CD4-positive, alpha-beta memory T cell (primary cell): ENCODE measurements at regions not wholly inside any gene's neighbourhood (a gene's known extent, or its start where the extent isn't known, plus 50 kb on each side); places are given as distances from the start of the nearest gene placed in this dataset.

Source experiments
- CTCF ChIA-PET: fragments of 350-600 bp; sonication (Branson Sonifier 250); formaldehyde crosslinking; loops from one replicate; lab custom pipeline; 2021; ENCODE audit warnings: inconsistent platforms; ENCODE audit not compliant: partially characterized antibody; lab: Charles Lee
- POLR2A ChIA-PET: fragments of 350-600 bp; sonication (Branson Sonifier 250); formaldehyde crosslinking; loops from one replicate; lab custom pipeline; 2021; ENCODE audit not compliant: partially characterized antibody; lab: Charles Lee
- DNase-seq, 5 donors: peaks; one replicate each; pipeline versions ENCODE4 v3.0.0 to v3.0.0-alpha.2; 2020 to 2022; ENCODE audit warnings: mixed read lengths in 1 of 5
- H3K27ac ChIP-seq: one replicate; pipeline ENCODE4 v1.7.0; 2013; ENCODE audit warnings: low read depth, low read length
- H3K27me3 ChIP-seq: 2 replicates; pipeline ENCODE4 v1.7.0; 2013; ENCODE audit warnings: mild to moderate bottlenecking, low read length, moderate library complexity; ENCODE audit not compliant: insufficient read depth
- H3K36me3 ChIP-seq: 2 replicates; pipeline ENCODE4 v1.7.0; 2013; ENCODE audit warnings: mild to moderate bottlenecking, low read length, moderate library complexity; ENCODE audit not compliant: insufficient read depth
- H3K4me1 ChIP-seq: 2 replicates; pipeline ENCODE4 v1.7.0; 2013; ENCODE audit warnings: mild to moderate bottlenecking, low read length, moderate library complexity; ENCODE audit not compliant: insufficient read depth
- H3K4me3 ChIP-seq, 2 donors: one replicate each; pipeline ENCODE4 v1.7.0; 2013; ENCODE audit warnings: low read length in 2 of 2, mild to moderate bottlenecking in 1 of 2
- H3K9me3 ChIP-seq, 2 donors: one replicate each; pipeline ENCODE4 v1.7.0; 2013; ENCODE audit warnings: low read length in 2 of 2, control low read depth in 1 of 2; ENCODE audit not compliant: control insufficient read depth in 1 of 2
- H3K27ac Mint-ChIP-seq, 7 donors: one replicate each; pipeline ENCODE4 v1.8.0; 2020 to 2021; ENCODE audit warnings: mixed read lengths in 7 of 7, mild to moderate bottlenecking in 6 of 7, inconsistent platforms in 3 of 7, moderate library complexity in 3 of 7
- H3K27me3 Mint-ChIP-seq, 2 donors: one replicate each; pipeline ENCODE4 v1.8.0; 2020 to 2021; ENCODE audit warnings: mixed read lengths in 2 of 2
- H3K36me3 Mint-ChIP-seq, 2 donors: one replicate each; pipeline ENCODE4 v1.8.0; 2020 to 2021; ENCODE audit warnings: mixed read lengths in 2 of 2, inconsistent platforms in 1 of 2, mild to moderate bottlenecking in 1 of 2
- H3K4me1 Mint-ChIP-seq, 4 donors: one replicate each; pipeline ENCODE4 v1.8.0; 2020 to 2021; ENCODE audit warnings: mixed read lengths in 4 of 4, mild to moderate bottlenecking in 1 of 4
- H3K4me3 Mint-ChIP-seq, 8 donors: one replicate each; pipeline ENCODE4 v1.8.0; 2020 to 2021; ENCODE audit warnings: mixed read lengths in 8 of 8, mild to moderate bottlenecking in 7 of 8, moderate library complexity in 6 of 8, inconsistent platforms in 3 of 8
- H3K9me3 Mint-ChIP-seq, 8 donors: one replicate each; pipeline ENCODE4 v1.8.0; 2020 to 2021; ENCODE audit warnings: mixed read lengths in 8 of 8, mild to moderate bottlenecking in 5 of 8, inconsistent platforms in 3 of 8, moderate library complexity in 1 of 8
- intact Hi-C: fragments of 100-400 bp; cut with micrococcal nuclease; formaldehyde crosslinking; loops from one replicate; pipeline ENCODE4 v1.15.1; 2023

GRCh38 chr3:15851735-15852134 lies 54.0 kb upstream of the ANKRD28 start:
- Mint-ChIP-seq H3K27me3 (no peaks in the 10 kb centered on the region), H3K4me1 (peaks cover 25 to 48% (median 34%) of the 10 kb centered on the region in 4 donors), H3K36me3 (peaks cover 12 to 20% of the 10 kb centered on the region in 2 donors), H3K9me3 (peaks cover 0 to 3% (median 0%) of the 10 kb centered on the region in 8 donors), H3K27ac (peak overlapping the region in 1 of 7 donors; percentile 65), H3K4me3 (no peak overlapping the region)
- intact Hi-C loops = no loop called here
- Histone ChIP-seq H3K27ac (no peak overlapping the region), H3K36me3 (no peaks in the 10 kb centered on the region), H3K4me1 (no peaks in the 10 kb centered on the region), H3K4me3 (no peak overlapping the region), H3K27me3 (no peaks in the 10 kb centered on the region), H3K9me3 (no peaks in the 10 kb centered on the region)
- ChIA-PET POLR2A (no interaction called here), CTCF (no interaction called here)
- DNase-seq = no peak

GRCh38 chr3:15858547-15859506 lies 61.0 kb upstream of the ANKRD28 start:
- intact Hi-C loops = loop anchor here (1.0 to 5.0 kb wide), 2 partner anchors 257 to 432 kb away; partner anchors contain the start of genes BTD, EAF1, HACL1 and METTL6
- no peaks in the 10 kb centered on the region for H3K27me3 Mint-ChIP-seq
- CTCF ChIA-PET = no interaction called here
- H3K4me1 Mint-ChIP-seq = peaks cover 23 to 59% (median 35%) of the 10 kb centered on the region in 4 donors
- peaks cover 20% of the 10 kb centered on the region for H3K4me1 ChIP-seq
- peak overlapping the region; percentile 78 to 97 (median 91) for H3K4me3 Mint-ChIP-seq
- peak overlapping the region; percentile 82 to 97 (median 88) for H3K27ac Mint-ChIP-seq
- DNase-seq = peak; percentile 65 to 81 (median 71)
- peaks cover 6 to 8% of the 10 kb centered on the region in 2 donors for H3K36me3 Mint-ChIP-seq
- H3K4me3 ChIP-seq = peak overlapping the region in 1 of 2 donors; percentile 71
- no peaks in the 10 kb centered on the region for H3K27me3 ChIP-seq
- no peaks in the 10 kb centered on the region for H3K36me3 ChIP-seq
- no peaks in the 10 kb centered on the region for H3K9me3 ChIP-seq
- POLR2A ChIA-PET = interaction anchor here (0.8 to 1.4 kb wide), 2 partner anchors 235 to 257 kb away, joined by 4 to 5 read pairs; partner anchors contain the start of genes BTD and HACL1
- H3K9me3 Mint-ChIP-seq = peaks cover 0 to 2% (median 0%) of the 10 kb centered on the region in 8 donors
- H3K27ac ChIP-seq = peak overlapping the region; percentile 63

GRCh38 chr3:15859507-15860013 lies 61.8 kb upstream of the ANKRD28 start:
- intact Hi-C loops = loop anchor here (1.0 to 5.0 kb wide), 3 partner anchors 229 to 432 kb away; partner anchors contain the start of genes BTD, EAF1, HACL1 and METTL6
- H3K4me1 Mint-ChIP-seq = peaks cover 16 to 52% (median 29%) of the 10 kb centered on the region in 4 donors
- peak overlapping the region; percentile 63 for H3K27ac ChIP-seq
- peak; percentile 70 to 80 (median 77) for DNase-seq
- peak overlapping the region in 1 of 2 donors; percentile 71 for H3K4me3 ChIP-seq
- no peaks in the 10 kb centered on the region for H3K36me3 ChIP-seq
- peak overlapping the region; percentile 70 to 100 (median 94) for H3K4me3 Mint-ChIP-seq
- peak overlapping the region; percentile 88 to 96 (median 94) for H3K27ac Mint-ChIP-seq
- CTCF ChIA-PET = no interaction called here
- H3K9me3 ChIP-seq = no peaks in the 10 kb centered on the region
- POLR2A ChIA-PET = interaction anchor here (0.8 to 1.4 kb wide), 3 partner anchors 9 to 258 kb away, joined by 3 to 5 read pairs (median 4); partner anchors contain the start of genes BTD and HACL1
- H3K27me3 Mint-ChIP-seq = no peaks in the 10 kb centered on the region
- H3K36me3 Mint-ChIP-seq = peaks cover 6 to 8% of the 10 kb centered on the region in 2 donors
- H3K4me1 ChIP-seq = peaks cover 20% of the 10 kb centered on the region
- no peaks in the 10 kb centered on the region for H3K27me3 ChIP-seq
- H3K9me3 Mint-ChIP-seq = no peaks in the 10 kb centered on the region

- ChIA-PET POLR2A (interaction anchor here (1.0 kb wide), 1 partner anchor 8 kb away, joined by 3 read pairs; no protein-coding TSS in a partner anchor), CTCF (no interaction called here)
- intact Hi-C loops = loop anchor here (1.0 kb wide), 1 partner anchor 230 kb away; no protein-coding TSS in a partner anchor
Measured at GRCh38 chr3:15860014-15860934, 62.5 kb upstream of the ANKRD28 start.

GRCh38 chr3:15861163-15861562 lies 63.4 kb upstream of the ANKRD28 start:
- H3K36me3 ChIP-seq = no peaks in the 10 kb centered on the region

More at GRCh38 chr3:15860014-15860934, 62.5 kb upstream of the ANKRD28 start:
- Histone ChIP-seq H3K4me1 (peaks cover 20% of the 10 kb centered on the region), H3K4me3 (peak overlapping the region in 1 of 2 donors; percentile 67), H3K9me3 (no peaks in the 10 kb centered on the region), H3K27me3 (no peaks in the 10 kb centered on the region), H3K27ac (peak overlapping the region; percentile 30), H3K36me3 (no peaks in the 10 kb centered on the region)
- H3K27ac Mint-ChIP-seq = peak overlapping the region in 6 of 7 donors; percentile 81 to 95 (median 88)
- H3K36me3 Mint-ChIP-seq = peaks cover 7% of the 10 kb centered on the region in 2 donors
- peak; percentile 1 to 63 (median 4) for DNase-seq
- no peaks in the 10 kb centered on the region for H3K27me3 Mint-ChIP-seq
- peaks cover 0 to 3% (median 0%) of the 10 kb centered on the region in 8 donors for H3K9me3 Mint-ChIP-seq
- peak overlapping the region; percentile 86 to 97 (median 88) for H3K4me3 Mint-ChIP-seq
- H3K4me1 Mint-ChIP-seq = peaks cover 12 to 50% (median 27%) of the 10 kb centered on the region in 4 donors

GRCh38 chr3:15872807-15873206 lies 75.0 kb upstream of the ANKRD28 start:
- no peak for DNase-seq
- intact Hi-C loops = no loop called here
- Mint-ChIP-seq H3K27me3 (no peaks in the 10 kb centered on the region), H3K4me3 (no peak overlapping the region), H3K27ac (no peak overlapping the region), H3K4me1 (no peaks in the 10 kb centered on the region), H3K36me3 (peaks cover 0 to 5% of the 10 kb centered on the region in 2 donors), H3K9me3 (peaks cover 0 to 3% (median 0%) of the 10 kb centered on the region in 8 donors)
- Histone ChIP-seq H3K4me1 (no peaks in the 10 kb centered on the region), H3K4me3 (no peak overlapping the region), H3K36me3 (no peaks in the 10 kb centered on the region), H3K27ac (no peak overlapping the region), H3K9me3 (no peaks in the 10 kb centered on the region), H3K27me3 (no peaks in the 10 kb centered on the region)
- POLR2A ChIA-PET = no interaction called here
- CTCF ChIA-PET = no interaction called here

More at GRCh38 chr3:15861163-15861562, 63.4 kb upstream of the ANKRD28 start:
- no peak overlapping the region for H3K27ac ChIP-seq
- peak overlapping the region in 5 of 7 donors; percentile 19 to 95 (median 88) for H3K27ac Mint-ChIP-seq
- H3K27me3 ChIP-seq = no peaks in the 10 kb centered on the region
- peaks cover 20% of the 10 kb centered on the region for H3K4me1 ChIP-seq
- DNase-seq = no peak
- H3K4me3 Mint-ChIP-seq = peak overlapping the region; percentile 86 to 97 (median 88)
- ChIA-PET POLR2A (no interaction called here), CTCF (no interaction called here)
- H3K4me1 Mint-ChIP-seq = peaks cover 9 to 41% (median 23%) of the 10 kb centered on the region in 4 donors
- no peaks in the 10 kb centered on the region for H3K9me3 ChIP-seq
- intact Hi-C loops = no loop called here
- peaks cover 0 to 3% (median 0%) of the 10 kb centered on the region in 8 donors for H3K9me3 Mint-ChIP-seq
- no peak overlapping the region for H3K4me3 ChIP-seq
- no peaks in the 10 kb centered on the region for H3K27me3 Mint-ChIP-seq
- H3K36me3 Mint-ChIP-seq = peaks cover 4 to 6% of the 10 kb centered on the region in 2 donors
